Endothelial cell of umbilical vein (primary cell): ENCODE measurements at regions not wholly inside any gene's neighbourhood (a gene's known extent, or its start where the extent isn't known, plus 50 kb on each side); places are given as distances from the start of the nearest gene placed in this dataset.

Experiments used
- CTCF ChIP-seq, 2 donors: IDR thresholded peaks; 1 replicate in 1 of 2; 2 replicates in 1 of 2; pipeline ENCODE4 v1.5.1; 2011; ENCODE audit warnings: low read length in 2 of 2, mild to moderate bottlenecking in 2 of 2, moderate library complexity in 2 of 2, control low read depth in 1 of 2, inconsistent platforms in 1 of 2, low read depth in 1 of 2; ENCODE audit not compliant: insufficient read depth in 1 of 2; ENCODE audit errors: extremely low read depth in 1 of 2
- MAX ChIP-seq: IDR thresholded peaks from 2 replicates; pipeline ENCODE4 v1.6.1; 2011; ENCODE audit not compliant: insufficient read depth, insufficient read length
- MYC ChIP-seq: IDR thresholded peaks from one replicate; pipeline ENCODE4 v1.6.1; 2011; ENCODE audit warnings: mild to moderate bottlenecking, low read depth, low read length
- POLR2A ChIP-seq: IDR thresholded peaks from 2 replicates; pipeline ENCODE4 v1.6.1; 2012; ENCODE audit warnings: low read depth, mild to moderate bottlenecking, control low read depth, low read length

DNA sequence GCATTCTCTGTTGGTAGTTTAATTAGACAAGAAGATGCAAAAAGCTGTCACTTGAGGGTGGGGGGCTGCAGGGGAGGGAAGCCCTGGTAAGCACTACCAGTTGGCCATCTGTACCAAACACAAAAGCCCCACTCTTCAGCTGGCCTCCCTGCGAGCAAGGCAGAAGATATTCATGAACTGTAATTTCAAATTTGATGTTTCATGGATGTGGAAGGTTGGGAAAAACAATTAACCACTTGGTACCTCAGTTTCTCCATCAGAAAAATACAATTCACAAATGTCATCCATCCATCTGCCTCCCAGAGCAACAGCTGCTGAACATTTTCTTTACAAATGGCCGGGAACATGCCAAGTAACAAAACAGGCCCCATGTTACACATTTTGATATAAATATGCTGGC is 265.3 kb downstream of the HNRNPD start:
- TF ChIP-seq CTCF (IDR thresholded peaks at IDR 0.05; ENCODE audit: extremely low read depth in 1 of 2, insufficient read depth in 1 of 2, low read depth in 1 of 2, low read length in 2 of 2) = no peak
- TF ChIP-seq MYC = no peak
- no peak for TF ChIP-seq POLR2A
- TF ChIP-seq MAX = no peak
